SK-N-DZ (cell line): ENCODE measurements at regions not wholly inside any gene's neighbourhood (a gene's known extent, or its start where the extent isn't known, plus 50 kb on each side); places are given as distances from the start of the nearest gene placed in this dataset.

Experiments used
- DNase-seq: peaks from one replicate; pipeline ENCODE4 v3.0.0-alpha.2; 2015; ENCODE audit warnings: low spot score

GRCh38 chr1:170313306-170313705, 167.5 kb downstream of the NTMT2 start:
- no peak for DNase-seq

GRCh38 chr1:170316270-170316669, 170.5 kb downstream of the NTMT2 start:
- DNase-seq, result no peak

GRCh38 chr1:170318141-170318540, 172.4 kb downstream of the NTMT2 start:
- no peak for DNase-seq

- no peak for DNase-seq
Observed at GRCh38 chr1:170318736-170319135, 173.0 kb downstream of the NTMT2 start.

DNA sequence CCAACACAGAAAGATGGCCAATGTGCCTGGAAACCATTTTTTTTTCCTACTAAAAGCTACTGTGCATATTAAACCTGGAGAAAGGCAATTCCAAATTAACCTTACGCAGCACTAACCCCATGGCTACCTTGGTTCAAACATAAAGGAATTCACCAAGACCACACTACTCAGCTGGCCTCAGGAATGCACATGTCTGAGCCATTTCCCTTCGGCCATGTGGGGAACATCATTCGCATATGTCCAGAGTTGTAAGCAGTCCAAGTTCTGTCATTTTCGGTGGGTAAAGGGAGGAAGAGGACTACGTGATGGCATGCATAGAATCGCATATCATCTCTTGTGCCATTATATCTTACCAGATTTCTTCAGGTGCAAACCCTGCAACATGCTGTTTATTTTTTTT, 175.4 kb downstream of the NTMT2 start:
- no peak for DNase-seq

GRCh38 chr1:170326186-170326585, 180.4 kb downstream of the NTMT2 start:
- no peak for DNase-seq

GRCh38 chr1:170332801-170333200, 187.0 kb downstream of the NTMT2 start:
- DNase-seq, result no peak

- DNase-seq, result no peak
Observed at GRCh38 chr1:170337413-170337994, 191.7 kb downstream of the NTMT2 start.

- DNase-seq, result no peak
Observed at GRCh38 chr1:170339534-170339933, 192.4 kb upstream of the GORAB start.

DNA sequence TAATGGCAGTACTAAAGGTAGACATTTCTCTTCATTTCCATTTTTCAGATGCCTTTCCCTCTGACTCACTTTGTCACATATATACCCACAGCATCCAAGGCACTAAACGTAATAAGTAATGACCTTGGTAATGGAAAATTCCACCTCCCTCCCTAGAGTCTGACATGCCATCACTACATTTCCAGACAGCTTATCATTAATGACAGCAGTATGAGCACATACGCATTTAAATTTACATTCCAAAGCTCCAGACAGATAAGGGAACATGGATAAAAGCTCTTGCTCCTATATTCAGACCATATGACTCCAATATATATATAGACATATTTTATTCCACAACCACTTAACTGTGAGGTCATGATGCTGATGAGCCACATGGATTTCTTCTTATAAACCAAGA, 191.7 kb upstream of the GORAB start:
- DNase-seq, result no peak

DNA sequence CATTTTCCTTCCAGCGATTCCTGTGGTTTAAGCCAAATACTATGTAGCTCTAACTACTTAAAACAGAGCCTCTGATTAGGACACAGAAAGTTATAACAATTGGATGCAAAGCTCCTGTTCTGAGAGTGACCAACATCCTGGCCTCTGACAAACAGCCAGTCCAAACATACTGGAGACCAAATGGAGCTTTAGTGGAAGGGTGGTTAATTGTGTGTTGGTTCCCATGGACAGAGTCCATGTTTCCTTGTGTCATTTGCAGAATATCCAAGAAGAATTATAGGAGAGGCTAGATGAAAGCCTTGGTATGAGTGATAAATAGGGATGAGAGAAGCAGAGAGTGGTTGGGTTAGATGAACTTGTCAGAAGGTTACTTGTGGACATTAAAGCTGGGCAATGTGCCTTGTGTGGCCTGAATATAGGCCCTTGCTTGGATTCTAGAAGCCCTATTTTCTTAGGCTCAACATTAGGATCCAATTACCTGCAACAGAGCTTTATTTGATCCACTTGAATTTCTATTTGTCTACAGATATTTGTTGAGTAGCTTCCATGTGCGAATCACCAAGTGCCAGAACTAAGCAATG, 180.5 kb upstream of the GORAB start:
- no peak for DNase-seq

DNA sequence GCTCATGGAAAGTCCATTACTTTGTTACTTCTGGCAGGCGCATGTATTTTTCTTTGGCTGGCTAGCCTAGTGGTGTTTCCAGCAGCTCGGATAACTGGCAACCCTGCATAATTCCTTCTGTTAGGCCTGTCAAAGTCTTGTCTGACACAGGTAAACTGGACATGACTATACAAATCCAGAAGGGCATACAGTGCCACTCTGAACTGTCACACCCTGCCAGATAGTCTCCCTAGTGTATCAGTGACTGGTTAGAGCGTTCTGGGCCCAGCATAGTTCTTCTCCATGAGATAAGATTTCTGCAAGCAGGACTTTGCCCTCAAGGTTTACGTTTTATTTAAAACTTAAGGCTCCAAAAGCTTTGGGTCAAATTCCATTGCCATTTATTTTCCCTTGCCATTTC, 177.7 kb upstream of the GORAB start:
- DNase-seq, result no peak

GRCh38 chr1:170354690-170355089, 177.3 kb upstream of the GORAB start:
- DNase-seq, result no peak

GRCh38 chr1:170355267-170355801, 176.6 kb upstream of the GORAB start:
- no peak for DNase-seq

GRCh38 chr1:170356585-170356984, 175.4 kb upstream of the GORAB start:
- no peak for DNase-seq

GRCh38 chr1:170357750-170358149, 174.2 kb upstream of the GORAB start:
- no peak for DNase-seq

DNA sequence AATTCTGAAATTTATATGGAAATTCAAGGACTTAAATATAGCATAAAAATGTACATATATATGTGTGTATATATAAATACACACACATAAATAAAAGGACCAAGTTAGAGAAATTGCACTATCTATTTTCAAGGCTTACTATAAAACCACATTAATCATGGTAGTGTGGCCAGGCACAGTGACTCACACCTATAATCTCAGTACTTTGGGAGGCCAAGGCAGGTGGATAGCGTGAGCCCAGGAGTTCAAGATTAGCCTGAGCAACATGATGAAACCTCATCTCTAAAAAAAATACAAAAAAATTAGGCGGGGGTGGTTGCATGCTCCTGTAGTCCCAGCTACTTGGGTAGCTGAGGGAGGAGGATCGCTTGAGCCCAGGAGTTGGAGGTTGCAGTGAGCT, 171.4 kb upstream of the GORAB start:
- no peak for DNase-seq

GRCh38 chr1:170365331-170365730, 166.6 kb upstream of the GORAB start:
- DNase-seq, result no peak

- DNase-seq, result no peak
Observed at GRCh38 chr1:170366980-170367379, 165.0 kb upstream of the GORAB start.

GRCh38 chr1:170367615-170368014, 164.4 kb upstream of the GORAB start:
- DNase-seq, result no peak

- no peak for DNase-seq
Observed at GRCh38 chr1:170369000-170369399, 163.0 kb upstream of the GORAB start.

GRCh38 chr1:170369417-170369816, 162.5 kb upstream of the GORAB start:
- DNase-seq, result no peak

GRCh38 chr1:170370087-170370486, 161.9 kb upstream of the GORAB start:
- no peak for DNase-seq
